GM19395 (cell line): ENCODE measurements at regions not wholly inside any gene's neighbourhood (a gene's known extent, or its start where the extent isn't known, plus 50 kb on each side); places are given as distances from the start of the nearest gene placed in this dataset.
A peak's percentile ranks its signal among the peaks of the same experiment; 100 is the strongest.

Experiments used
- ATAC-seq: cut with Tn5 transposase; IDR thresholded peaks from one replicate; pipeline ENCODE4 v1.9.1; 2021; ENCODE audit warnings: mild to moderate bottlenecking, moderate library complexity; ENCODE audit not compliant: unreplicated experiment

DNA sequence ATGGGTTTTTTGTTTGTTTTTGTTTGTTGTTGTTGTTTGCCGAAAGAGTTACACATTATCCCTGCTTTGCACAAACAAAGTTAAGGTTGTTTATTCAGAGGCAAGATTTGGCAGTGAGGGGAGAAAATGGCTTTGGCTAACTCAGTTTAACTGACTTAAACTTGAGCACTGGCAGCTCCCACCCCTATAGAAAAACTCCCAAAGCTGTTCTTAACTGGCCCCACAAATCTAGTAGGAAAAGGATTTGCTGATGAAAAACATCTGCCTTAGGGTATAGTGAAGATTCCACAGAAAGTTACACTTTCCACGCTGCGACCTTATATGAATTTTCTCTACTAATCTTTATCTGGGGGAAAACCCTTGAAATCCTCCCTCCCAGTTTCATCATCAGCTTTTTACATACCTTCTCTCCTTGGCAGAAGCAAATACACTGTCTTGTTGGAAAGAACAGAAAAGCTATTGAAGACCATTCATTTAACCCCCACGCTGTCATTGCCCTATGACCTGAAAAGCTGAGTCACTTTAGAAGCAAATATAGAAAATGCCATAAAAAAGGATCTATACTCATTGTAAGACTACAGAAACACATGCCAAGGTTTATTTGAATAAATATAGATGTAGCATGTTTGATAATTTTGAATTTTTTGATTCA, 551.7 kb downstream of the NR2F2 start:
- ATAC-seq, result no peak

DNA sequence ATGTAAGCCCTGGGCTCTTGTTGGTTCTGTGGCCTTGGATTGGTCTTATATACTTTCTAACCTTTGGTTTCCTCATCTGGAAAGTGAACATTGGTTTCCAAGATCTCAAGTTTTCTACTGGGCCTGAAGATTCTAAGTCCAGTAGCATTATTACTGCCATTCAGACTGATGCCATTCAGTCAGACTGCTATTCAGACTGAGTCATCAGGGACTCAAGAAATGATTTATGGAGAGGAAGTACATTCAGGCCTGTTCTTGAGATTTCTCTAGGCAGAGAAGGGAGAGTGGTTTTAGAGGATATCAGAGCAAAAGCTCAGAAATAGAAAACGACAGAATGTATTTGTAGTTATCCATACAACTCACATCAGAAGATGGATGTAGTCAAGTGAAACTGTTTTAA, 557.2 kb downstream of the NR2F2 start:
- no peak for ATAC-seq

DNA sequence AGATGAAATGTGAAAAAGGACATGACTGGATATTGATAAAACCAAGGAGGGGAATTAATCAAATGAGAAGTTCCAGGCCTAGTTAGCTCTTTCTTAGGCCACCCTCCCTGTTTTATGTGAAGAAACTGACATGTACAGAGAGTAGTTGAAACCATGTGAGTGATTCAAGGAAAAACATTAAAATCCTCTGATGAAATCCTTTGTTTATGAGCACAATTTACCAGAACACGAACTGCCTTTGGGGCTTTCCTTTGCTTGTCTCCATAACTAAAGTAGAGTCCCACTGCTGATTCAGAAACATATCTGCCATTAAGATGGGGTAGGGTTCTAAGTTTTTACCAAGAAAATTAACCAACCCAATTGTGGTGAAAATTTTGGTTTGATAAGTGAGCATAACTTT, 558.3 kb downstream of the NR2F2 start:
- no peak for ATAC-seq

DNA sequence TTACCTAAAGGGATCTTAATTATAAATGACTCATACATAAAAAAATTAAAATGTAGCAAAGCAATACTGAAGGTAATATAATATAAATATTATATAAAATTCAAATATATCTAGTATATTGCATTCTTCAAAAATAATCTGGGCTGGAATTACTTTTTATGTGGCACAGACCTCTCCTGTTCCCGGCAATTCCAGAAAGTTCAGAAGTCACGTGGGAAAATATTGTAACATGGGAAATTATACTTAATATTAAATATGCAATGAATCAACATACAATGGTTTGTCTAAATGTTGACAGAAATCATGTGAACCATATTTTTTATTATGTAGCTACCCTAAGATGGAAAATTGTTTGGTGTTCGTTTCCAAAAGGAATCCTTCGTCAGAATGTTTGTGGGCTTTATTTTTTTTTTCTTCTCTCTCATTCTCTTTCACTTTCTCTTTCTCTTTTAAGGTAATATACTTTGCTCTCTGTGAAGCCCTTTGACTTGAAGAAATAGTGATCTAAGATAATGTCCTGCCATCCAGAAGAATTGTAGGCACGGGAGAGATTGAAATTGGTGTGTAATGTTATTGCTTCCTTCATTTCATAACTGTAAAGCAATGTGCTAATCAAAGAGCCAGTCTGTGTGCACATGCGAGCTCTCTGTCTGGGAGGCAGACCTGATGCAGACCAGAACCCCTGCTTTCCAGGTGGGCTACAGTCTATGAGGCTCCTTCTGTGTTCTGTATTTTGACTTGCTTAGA, 559.4 kb downstream of the NR2F2 start:
- peak; percentile 67 for ATAC-seq

DNA sequence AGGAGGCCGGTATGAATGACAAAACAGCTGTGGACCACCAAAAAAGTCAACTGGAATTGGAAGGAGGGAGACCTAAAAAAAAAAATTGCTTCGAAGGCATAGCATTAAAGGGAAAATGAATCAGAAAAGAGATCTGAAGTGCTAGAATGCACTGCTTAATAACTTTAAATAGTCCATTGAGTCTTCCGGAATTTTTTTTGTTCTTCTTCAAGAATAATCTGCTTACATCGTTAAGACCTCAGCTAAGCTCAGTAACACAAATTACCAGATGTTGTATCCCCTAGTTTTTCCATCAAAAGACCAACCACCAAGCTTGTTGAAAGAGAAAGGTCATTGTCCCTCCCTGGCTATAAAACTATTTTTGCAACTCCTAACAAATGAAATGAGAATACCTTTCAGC, 560.5 kb downstream of the NR2F2 start:
- no peak for ATAC-seq

DNA sequence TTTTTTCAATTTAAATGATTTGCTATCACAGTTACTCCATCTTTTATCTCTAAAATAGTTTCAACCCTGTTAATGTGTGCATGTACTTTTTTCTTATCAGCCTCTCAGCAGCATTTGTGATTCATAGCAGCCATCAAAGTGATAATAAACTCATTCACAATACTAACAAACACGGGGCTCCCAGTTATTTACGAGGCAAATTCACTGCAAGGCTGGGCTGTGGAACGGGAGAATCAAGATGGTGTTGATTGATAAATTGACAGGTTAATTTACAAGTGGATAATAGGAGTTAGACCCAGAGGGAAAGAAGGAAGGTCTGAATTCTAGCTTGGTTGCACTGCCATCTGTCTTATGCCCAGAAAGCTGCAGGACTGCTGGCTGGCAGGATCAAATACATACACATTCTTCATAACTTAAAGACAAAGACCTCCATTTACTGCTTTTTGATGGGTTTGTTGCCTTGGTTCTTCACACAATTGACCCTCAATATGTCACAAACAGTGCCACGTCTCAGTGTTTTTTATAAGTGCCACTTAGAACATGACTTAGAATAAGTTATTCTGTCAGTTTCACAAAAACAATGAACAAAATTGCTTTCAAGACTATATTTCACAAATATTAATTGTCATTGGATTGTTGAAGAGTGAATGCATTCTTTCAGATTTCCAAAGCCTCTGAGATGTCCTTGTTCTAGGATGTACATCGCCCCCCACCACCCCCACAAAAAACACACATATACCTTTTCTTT, 562.8 kb downstream of the NR2F2 start:
- no peak for ATAC-seq

DNA sequence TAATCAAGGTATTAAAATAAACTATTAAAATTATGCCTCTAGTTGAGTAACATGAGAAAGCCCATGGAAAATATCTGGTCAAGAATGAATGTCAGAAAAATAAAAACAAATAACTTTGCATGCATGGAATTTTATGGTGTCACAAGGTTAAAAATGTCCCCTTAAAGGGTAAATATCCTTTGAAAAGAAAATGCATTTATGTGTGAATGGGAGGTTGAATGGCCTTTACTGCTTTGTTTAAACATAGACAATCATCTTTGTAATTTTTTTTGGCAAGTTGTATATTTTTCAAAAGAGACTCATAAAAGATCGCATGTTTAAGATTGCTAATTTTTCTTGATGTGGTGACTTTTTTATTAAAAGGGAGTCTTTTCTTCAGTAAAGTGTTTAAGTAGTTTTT, 564.2 kb downstream of the NR2F2 start:
- ATAC-seq, result no peak

DNA sequence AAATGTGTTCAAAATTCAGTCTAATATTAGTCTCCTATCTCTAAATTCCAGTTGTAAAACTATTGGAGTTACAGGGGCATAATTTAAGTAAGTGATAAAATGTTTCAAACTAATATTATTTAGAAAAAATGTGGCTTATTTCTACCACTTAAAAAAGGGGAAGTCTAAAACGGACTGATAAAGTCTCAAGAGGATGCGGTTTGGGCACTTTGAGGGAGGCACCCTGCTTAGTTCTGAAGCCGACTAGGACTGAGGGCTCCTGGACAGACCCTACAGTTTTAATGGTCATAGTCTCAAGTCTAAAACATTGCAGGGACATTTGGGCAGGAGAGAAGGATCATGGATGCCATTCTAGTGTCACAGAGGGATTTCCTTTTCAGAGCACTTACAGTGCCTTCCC, 566.3 kb downstream of the NR2F2 start:
- ATAC-seq, result no peak

DNA sequence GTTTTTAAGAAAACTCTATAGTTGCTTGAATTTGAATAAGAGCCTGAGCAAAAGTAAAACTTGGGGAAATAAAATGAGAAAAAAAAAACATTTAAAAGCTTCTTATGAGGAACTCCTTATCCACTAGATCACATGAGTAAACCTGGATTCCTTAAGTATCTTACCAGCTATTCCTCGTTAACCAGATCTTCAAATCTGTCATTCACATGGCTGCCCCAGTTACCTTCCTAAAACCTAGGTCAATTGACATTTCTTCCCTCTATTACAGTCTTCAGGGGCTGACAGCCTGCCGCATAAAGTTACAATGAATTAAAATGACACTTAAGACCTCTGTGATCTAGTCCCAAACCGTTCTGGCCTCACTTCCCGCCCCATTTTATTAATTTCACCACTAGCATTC, 583.6 kb downstream of the NR2F2 start:
- no peak for ATAC-seq

DNA sequence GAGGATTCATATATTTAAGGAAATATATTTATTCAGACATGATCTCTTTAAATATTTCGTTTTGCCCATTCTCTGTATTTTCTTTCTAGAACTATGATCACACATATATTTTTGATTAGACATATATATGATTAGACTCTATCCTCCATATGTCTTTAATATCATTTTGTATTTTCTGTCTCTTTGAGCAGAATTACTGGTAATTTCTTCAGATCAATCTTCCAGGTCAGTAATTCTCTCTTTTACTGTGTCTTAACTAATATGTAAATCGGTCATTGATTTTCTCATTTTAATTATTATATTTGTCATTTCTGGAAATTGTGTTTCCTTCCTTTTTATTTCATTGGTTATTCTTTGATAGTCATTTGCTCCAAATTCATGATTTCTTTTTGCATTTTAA, 586.2 kb downstream of the NR2F2 start:
- no peak for ATAC-seq

DNA sequence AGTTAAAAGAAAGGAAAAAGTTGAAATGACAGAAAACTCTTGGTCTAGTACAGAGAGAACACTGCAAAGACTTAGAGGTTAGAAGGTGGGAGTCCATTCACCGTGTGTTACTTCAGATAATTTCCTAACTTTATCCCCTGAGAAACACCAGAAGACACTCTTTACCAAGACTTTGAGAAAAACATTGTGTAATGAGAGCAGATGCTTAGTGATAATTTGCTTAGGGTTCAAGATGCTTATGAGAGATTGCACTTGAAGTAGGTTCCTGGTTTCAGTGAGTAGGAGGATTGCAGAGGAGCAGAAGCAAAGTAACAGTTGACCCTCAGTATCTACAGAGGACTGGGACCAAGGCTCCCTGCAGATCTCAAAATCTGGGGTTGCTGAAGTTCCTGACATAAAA, 594.1 kb downstream of the NR2F2 start:
- ATAC-seq, result no peak

DNA sequence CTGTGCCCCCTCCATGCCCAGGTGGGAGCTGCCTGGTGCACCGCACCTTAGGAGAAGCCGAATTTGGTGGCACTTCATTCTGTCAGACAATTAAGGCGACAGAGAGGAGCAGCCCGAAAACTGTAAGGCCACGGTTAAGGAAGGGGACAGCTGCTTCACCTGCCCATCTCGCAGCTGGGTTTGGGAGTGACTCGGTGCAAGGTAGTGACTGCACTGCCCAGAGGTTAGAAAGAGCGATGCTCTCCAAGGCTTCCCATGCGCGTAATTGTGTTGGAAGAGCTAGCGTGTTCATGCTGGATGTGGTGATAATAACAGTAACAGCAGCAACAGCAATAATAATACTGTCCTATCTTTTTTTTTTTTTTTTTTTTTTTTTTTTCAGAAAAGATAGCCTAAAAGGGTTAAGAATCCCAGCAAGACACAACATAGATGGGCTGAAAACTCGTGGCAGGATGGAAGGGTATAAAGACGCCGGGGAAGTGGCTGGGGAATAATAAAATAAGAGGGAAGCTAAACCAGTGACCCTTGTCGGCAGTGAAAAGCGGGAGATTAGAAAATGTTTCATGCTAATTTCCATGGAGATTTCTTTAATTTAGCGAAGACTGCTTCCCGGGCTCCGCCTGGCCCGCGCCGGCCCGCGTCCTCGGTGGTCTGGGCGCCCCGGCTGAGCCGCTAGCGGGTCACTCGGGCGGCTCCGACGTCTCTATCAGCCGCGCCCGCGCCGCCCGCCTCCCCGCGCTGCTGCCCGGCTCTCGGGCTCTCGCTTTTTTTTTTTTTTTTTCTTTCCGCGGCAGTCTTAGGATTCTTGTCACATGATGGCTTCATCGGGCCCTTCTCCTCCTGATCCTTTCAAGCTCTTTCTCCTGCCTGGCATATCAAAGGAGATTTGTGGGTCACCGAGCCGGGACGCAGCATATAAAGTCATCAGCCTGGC, 617.1 kb downstream of the NR2F2 start:
- no peak for ATAC-seq

DNA sequence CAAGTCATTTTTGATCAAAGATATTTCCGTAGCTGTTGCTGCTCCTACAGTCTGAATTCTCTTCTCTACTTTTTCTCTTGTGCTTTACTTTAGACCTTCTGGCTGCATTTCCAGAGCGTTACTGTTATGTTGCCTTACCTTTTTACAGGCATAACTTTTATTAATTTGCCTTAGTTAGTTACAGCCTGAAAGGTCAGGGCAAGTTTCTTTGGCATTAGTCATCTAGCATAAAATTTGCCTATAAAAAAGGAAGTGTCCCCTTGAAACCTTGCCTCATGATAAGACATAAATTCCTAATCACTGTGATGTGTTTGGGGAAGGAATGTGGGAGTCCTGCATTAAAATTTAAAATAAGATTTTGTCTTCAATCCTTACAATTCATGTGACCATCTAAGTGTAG, 618.5 kb downstream of the NR2F2 start:
- no peak for ATAC-seq

DNA sequence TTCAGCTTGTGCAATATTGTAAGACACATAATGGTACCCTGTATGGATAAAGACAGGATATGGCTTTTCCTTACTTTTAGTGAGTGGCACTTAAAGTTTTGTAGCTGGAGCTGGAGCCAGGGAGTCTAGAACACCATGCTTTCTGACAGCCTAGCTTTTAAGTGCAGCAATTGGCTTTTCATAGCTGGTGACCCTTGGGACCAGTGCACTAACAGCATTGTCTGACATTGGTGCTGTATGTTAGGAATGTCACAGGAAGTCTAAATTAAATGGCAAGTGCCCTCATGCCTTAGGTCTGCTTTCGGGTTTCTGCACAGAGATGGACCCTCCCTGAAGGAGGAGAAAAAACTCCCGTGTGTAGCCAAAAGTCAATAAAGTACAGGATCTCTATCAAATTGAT, 628.2 kb downstream of the NR2F2 start:
- no peak for ATAC-seq

DNA sequence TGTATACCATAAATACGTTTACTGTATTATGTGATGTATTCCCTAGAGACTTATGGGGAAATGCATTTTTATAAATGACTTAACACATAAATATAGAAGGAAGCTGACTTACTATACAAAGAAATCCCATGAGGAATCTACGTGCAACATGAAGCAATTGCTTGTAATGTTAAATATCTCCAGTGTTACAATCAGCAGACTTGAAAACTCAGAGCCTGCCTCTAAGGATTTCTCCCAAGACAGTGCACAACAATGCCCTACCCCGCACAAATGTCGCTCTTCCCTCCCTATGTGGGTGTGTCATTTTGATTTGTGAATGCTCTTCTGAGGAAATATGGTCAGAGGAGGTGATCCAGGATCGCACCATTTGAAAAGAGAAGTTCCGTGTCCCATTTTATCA, 629.0 kb downstream of the NR2F2 start:
- ATAC-seq, result no peak

DNA sequence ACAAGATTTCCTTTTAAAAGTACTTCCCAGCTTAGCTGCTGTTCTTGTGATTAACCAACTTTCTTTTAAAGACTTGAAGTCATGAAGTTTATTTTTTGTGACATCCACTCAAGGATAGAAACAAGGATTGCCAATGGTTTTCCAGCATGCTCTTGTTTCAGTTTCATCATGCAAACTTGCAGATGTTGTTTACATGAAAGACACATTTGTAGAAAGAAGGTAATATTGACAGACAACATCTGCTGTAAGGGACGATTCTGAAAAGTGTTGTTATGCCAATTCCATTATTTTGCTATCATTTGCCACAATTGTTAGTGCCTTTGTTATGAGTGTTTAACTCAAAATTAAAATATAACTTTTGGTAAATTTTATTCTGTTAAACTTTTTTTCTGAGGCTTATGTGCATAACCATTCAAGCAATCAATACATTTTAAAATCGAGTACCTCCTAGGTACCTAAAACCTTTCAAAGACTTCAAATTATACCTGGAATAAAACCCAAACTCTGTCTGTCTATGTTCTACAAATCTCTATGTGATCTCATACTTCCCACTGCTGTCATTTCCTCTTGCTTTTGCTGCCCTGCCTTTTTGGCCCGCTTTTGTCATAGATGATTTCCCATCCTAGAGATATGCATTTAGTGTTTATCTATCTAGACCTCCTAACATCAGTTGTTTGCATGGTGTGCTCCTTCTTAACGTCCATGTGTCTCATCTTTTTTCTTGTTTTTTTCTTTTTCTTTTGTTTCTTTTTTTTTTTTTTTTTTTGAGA, 630.4 kb downstream of the NR2F2 start:
- no peak for ATAC-seq

DNA sequence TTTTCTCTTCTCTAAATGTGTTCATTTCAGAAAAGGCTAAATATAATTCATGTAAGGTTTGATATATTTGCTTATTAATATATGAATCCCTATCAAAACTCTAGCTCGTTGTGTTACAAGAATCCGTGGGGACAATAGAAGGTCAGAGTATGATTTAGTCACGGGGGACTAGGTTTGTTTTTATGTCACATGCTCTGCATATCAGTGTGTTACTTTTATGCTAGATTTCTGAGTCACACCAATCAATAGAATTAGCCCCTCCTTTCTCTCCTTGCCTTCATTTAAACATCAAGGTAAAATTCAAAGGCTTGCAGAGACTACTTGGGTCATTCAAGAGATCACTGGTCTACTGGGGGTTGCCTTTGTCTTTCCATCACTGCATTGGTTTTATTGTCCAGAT, 636.1 kb downstream of the NR2F2 start:
- no peak for ATAC-seq

DNA sequence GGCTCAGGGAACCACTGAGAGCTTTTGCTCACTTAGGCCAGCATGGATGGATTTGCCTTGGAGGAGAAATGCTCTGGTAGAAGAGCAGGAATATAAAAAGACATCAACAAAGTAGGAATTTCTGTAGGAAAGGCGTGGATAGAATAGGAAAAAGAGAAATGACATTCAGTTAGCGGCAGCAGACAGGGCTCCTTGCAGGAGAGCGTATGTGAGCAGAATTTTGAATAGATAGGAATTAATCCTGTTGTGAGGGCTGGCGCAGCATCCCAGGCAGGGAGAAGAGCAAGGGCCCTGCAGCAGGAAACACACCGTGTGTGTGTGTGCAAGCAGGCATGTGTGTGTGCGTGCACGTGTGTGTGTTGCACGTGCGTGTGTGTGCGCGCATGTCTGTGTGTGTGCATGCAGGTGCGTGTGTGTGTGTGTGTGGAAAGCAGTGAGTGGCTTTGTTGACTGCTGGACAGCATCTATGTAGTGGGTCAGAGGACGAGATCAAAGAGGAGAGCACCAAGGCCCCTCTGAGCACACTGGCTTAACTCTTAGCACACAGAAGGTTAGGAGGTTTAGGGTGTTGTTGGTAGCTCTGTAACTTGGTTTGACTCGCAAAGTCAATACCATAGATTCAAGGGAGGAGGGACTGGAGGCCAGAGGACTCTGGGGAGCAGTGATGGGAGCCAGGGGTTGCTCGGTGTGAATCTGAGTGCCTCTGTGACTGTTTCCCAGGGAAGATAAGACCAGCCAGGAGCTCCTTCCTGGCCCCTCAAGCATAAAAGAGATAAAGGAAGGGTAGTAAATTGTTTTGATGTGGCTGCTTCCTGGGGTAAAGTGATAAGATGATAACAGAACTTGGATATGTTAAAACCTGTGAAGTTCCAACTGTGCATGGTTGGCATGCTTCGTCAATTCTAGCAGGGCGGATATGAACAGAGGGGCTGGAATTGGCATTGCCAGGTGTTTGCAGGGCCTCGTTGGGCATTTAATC, 639.5 kb downstream of the NR2F2 start:
- no peak for ATAC-seq

DNA sequence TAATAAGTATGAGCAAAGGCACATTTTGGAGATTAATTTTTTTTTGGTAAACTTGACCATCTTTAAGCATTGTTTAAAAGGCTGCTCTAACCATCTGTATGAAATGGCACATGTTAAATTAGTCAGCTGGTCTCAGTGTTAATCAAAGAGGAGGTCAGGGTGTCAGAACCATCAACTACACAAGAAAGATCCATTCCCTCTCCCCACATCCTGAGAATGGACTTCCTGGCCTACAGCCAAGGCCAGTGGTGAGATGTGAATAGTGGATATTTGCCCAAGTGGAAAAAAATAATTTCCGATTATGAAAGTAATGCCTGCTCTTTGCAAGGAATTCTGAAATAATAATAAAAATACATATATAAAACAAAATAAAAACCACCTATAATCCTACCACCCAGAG, 641.7 kb downstream of the NR2F2 start:
- ATAC-seq, result no peak
